H9 (cell line): ENCODE measurements at regions not wholly inside any gene's neighbourhood (a gene's known extent, or its start where the extent isn't known, plus 50 kb on each side); places are given as distances from the start of the nearest gene placed in this dataset.

Experiments
- DNase-seq: peaks from one replicate; pipeline ENCODE4 v3.0.0-alpha.2; 2017
- H2AFZ ChIP-seq: one replicate; pipeline ENCODE4 v1.6.1; 2013; ENCODE audit warnings: mild to moderate bottlenecking, low read length, control low read depth, moderate library complexity
- H2AK5ac ChIP-seq: 2 replicates; pipeline ENCODE4 v1.6.1; 2013; ENCODE audit warnings: low read length, control low read depth, mixed read lengths; ENCODE audit not compliant: insufficient read length
- H2BK120ac ChIP-seq: one replicate; pipeline ENCODE4 v1.6.1; 2013; ENCODE audit warnings: low read depth, mild to moderate bottlenecking, low read length, control low read depth, inconsistent platforms; ENCODE audit not compliant: poor library complexity, severe bottlenecking
- H2BK12ac ChIP-seq: 2 replicates; pipeline ENCODE4 v1.6.1; 2013; ENCODE audit warnings: low read length, control low read depth, mixed read lengths, low read depth; ENCODE audit not compliant: insufficient read length
- H2BK15ac ChIP-seq: 2 replicates; pipeline ENCODE4 v1.6.1; 2013; ENCODE audit warnings: low read depth, low read length, control low read depth
- H2BK20ac ChIP-seq: one replicate; pipeline ENCODE4 v1.6.1; 2013; ENCODE audit warnings: low read depth, mild to moderate bottlenecking, low read length, control low read depth, inconsistent platforms; ENCODE audit not compliant: poor library complexity, severe bottlenecking
- H2BK5ac ChIP-seq: 2 replicates; pipeline ENCODE4 v1.6.1; 2013; ENCODE audit warnings: low read length, control low read depth, mixed read lengths; ENCODE audit not compliant: insufficient read length
- H3K14ac ChIP-seq: 2 replicates; pipeline ENCODE4 v1.6.1; 2013; ENCODE audit warnings: low read length, control low read depth; ENCODE audit not compliant: insufficient read depth
- H3K18ac ChIP-seq: 2 replicates; pipeline ENCODE4 v1.6.1; 2013; ENCODE audit warnings: low read depth, mild to moderate bottlenecking, mixed read lengths, low read length, control low read depth; ENCODE audit not compliant: insufficient read length
- H3K23ac ChIP-seq: 2 replicates; pipeline ENCODE4 v1.6.1; 2013; ENCODE audit warnings: low read length, control low read depth, mixed read lengths, low read depth; ENCODE audit not compliant: insufficient read length
- H3K23me2 ChIP-seq: 2 replicates; pipeline ENCODE4 v1.6.1; 2013; ENCODE audit warnings: low read depth, mild to moderate bottlenecking, mixed read lengths, low read length, control low read depth; ENCODE audit not compliant: insufficient read length, poor library complexity, severe bottlenecking
- H3K27ac ChIP-seq: 2 replicates; pipeline ENCODE4 v1.5.1; 2013; ENCODE audit warnings: low read length, control low read depth, mixed read lengths, low read depth; ENCODE audit not compliant: insufficient read length
- H3K27me3 ChIP-seq: 2 replicates; pipeline ENCODE4 v1.6.1; 2013; ENCODE audit warnings: low read length, control low read depth, inconsistent platforms; ENCODE audit not compliant: insufficient read depth
- H3K4ac ChIP-seq: 2 replicates; pipeline ENCODE4 v1.6.1; 2013; ENCODE audit warnings: low read depth, mild to moderate bottlenecking, control low read depth, inconsistent platforms, low read length, moderate library complexity
- H3K4me1 ChIP-seq: 2 replicates; pipeline ENCODE4 v1.6.1; 2013; ENCODE audit warnings: low read length, control low read depth, inconsistent platforms; ENCODE audit not compliant: insufficient read depth
- H3K4me2 ChIP-seq: 2 replicates; pipeline ENCODE4 v1.6.1; 2013; ENCODE audit warnings: low read length, control low read depth, mixed read lengths; ENCODE audit not compliant: insufficient read length, insufficient read depth
- H3K56ac ChIP-seq: 2 replicates; pipeline ENCODE4 v1.6.1; 2013; ENCODE audit warnings: low read depth, mild to moderate bottlenecking, mixed read lengths, low read length, control low read depth; ENCODE audit not compliant: insufficient read length
- H3K79me1 ChIP-seq: 2 replicates; pipeline ENCODE4 v1.6.1; 2013; ENCODE audit warnings: low read depth, mild to moderate bottlenecking, moderate library complexity, low read length, control low read depth, inconsistent platforms; ENCODE audit not compliant: insufficient read depth, poor library complexity, severe bottlenecking
- H3K79me2 ChIP-seq: 2 replicates; pipeline ENCODE4 v1.6.1; 2013; ENCODE audit warnings: low read length, control low read depth, inconsistent platforms; ENCODE audit not compliant: insufficient read depth
- H3K9ac ChIP-seq: 2 replicates; pipeline ENCODE4 v1.6.1; 2013; ENCODE audit warnings: low read length, control low read depth, mixed read lengths; ENCODE audit not compliant: insufficient read length; ENCODE audit errors: extremely low read depth
- H3K9me3 ChIP-seq: one replicate; pipeline ENCODE4 v1.6.1; 2013; ENCODE audit warnings: low read depth, low read length, inconsistent platforms; ENCODE audit not compliant: control insufficient read depth
- H3T11ph ChIP-seq: one replicate; pipeline ENCODE4 v1.6.1; 2013; ENCODE audit warnings: mild to moderate bottlenecking, low read length, control low read depth, inconsistent platforms
- H4K20me1 ChIP-seq: one replicate; pipeline ENCODE4 v1.6.1; 2013; ENCODE audit not compliant: control insufficient read depth, insufficient read length, insufficient read depth
- H4K5ac ChIP-seq: 2 replicates; pipeline ENCODE4 v1.6.1; 2013; ENCODE audit warnings: low read depth, mild to moderate bottlenecking, mixed read lengths, low read length, control low read depth; ENCODE audit not compliant: insufficient read length
- H4K8ac ChIP-seq: replicated peaks from 2 replicates; pipeline ENCODE4 v1.6.1; 2013; ENCODE audit warnings: low read length, control low read depth, mixed read lengths, low read depth; ENCODE audit not compliant: insufficient read length
- H4K91ac ChIP-seq: 2 replicates; pipeline ENCODE4 v1.6.1; 2013; ENCODE audit warnings: low read depth, mild to moderate bottlenecking, moderate library complexity, mixed read lengths, low read length, control low read depth; ENCODE audit not compliant: insufficient read length
- H3K27ac Mint-ChIP-seq, 3 experiments: 2 replicates in 2 of 3; 3 replicates in 1 of 3; pipeline ENCODE4 v1.8.0; 2020 to 2021; ENCODE audit warnings: mixed read lengths in 3 of 3, mild to moderate bottlenecking in 1 of 3, moderate library complexity in 1 of 3
- H3K27me3 Mint-ChIP-seq: 2 replicates; pipeline ENCODE4 v1.8.0; 2021; ENCODE audit warnings: low read depth, mild to moderate bottlenecking, moderate library complexity, mixed read lengths
- H3K36me3 Mint-ChIP-seq, 3 experiments: 2 replicates in 2 of 3; 3 replicates in 1 of 3; pipeline ENCODE4 v1.8.0; 2020 to 2021; ENCODE audit warnings: low read depth in 3 of 3, mixed read lengths in 3 of 3; ENCODE audit not compliant: insufficient read depth in 1 of 3
- H3K4me1 Mint-ChIP-seq, 2 experiments: 2 replicates each; pipeline ENCODE4 v1.8.0; 2020; ENCODE audit warnings: mixed read lengths in 2 of 2
- H3K4me3 Mint-ChIP-seq, 2 experiments: 2 replicates in 1 of 2; 3 replicates in 1 of 2; pipeline ENCODE4 v1.8.0; 2020 to 2021; ENCODE audit warnings: mild to moderate bottlenecking in 2 of 2, mixed read lengths in 2 of 2, moderate library complexity in 1 of 2
- H3K9me3 Mint-ChIP-seq, 2 experiments: 2 replicates in 1 of 2; 3 replicates in 1 of 2; pipeline ENCODE4 v1.8.0; 2020; ENCODE audit warnings: mild to moderate bottlenecking in 2 of 2, mixed read lengths in 2 of 2, moderate library complexity in 1 of 2
- WGBS: extraction: QIAGEN DNeasy Blood & Tissue Kit; methylation state at CpG from one replicate; pipeline ENCODE4 v1.1.7; 2013; ENCODE audit warnings: missing lambda C conversion rate, low lambda C conversion rate, mixed read lengths; ENCODE audit not compliant: insufficient read length; ENCODE audit errors: extremely low coverage; 5-methylcytosine and 5-hydroxymethylcytosine counted together
- TF ChIP-seq, protein P1 (sequence below): fragments of 200-600 bp; sonication (generic); conservative IDR thresholded peaks from 3 replicates; pipeline ENCODE4 v1.8.0; 2021; ENCODE audit warnings: antibody characterized with exemption, mild to moderate bottlenecking

DNA sequence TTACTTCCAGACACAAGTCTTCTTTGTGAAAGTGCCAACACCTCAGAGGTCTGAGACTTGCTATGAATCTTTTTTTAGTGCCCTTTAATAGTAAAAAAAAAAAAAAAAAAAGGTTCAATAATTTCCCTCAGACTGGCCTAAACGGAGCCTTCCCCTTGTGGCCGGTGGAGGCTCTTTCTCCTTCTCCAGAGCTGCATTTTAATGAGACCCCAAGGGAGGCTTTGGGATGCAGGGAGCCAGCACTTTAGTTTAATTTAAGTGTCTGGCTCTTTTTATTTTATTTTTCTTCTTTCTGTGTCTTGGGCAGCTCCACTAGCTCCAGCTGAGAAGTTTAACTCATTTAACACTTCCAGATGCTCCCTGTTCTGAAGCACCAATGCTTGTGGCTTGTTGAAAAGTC lies 67.8 kb upstream of the MAPK4 start:
- H2AK5ac ChIP-seq: no peak overlapping the region
- TF ChIP-seq, protein P1, sequence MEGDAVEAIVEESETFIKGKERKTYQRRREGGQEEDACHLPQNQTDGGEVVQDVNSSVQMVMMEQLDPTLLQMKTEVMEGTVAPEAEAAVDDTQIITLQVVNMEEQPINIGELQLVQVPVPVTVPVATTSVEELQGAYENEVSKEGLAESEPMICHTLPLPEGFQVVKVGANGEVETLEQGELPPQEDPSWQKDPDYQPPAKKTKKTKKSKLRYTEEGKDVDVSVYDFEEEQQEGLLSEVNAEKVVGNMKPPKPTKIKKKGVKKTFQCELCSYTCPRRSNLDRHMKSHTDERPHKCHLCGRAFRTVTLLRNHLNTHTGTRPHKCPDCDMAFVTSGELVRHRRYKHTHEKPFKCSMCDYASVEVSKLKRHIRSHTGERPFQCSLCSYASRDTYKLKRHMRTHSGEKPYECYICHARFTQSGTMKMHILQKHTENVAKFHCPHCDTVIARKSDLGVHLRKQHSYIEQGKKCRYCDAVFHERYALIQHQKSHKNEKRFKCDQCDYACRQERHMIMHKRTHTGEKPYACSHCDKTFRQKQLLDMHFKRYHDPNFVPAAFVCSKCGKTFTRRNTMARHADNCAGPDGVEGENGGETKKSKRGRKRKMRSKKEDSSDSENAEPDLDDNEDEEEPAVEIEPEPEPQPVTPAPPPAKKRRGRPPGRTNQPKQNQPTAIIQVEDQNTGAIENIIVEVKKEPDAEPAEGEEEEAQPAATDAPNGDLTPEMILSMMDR: peak; percentile 42; the same call in 2 of the 3 replicates
- DNase-seq: no peak
- H2BK15ac ChIP-seq: no peak overlapping the region
- H4K8ac ChIP-seq: no peak overlapping the region
- H2BK120ac ChIP-seq: no peak overlapping the region
- H3K56ac ChIP-seq: no peak overlapping the region
- H3K79me2 ChIP-seq: no peaks in the 10 kb centered on the region
- no peak overlapping the region for H4K91ac ChIP-seq
- no peak overlapping the region for H4K5ac ChIP-seq
- no peaks in the 10 kb centered on the region; a peak in 1 of 4 replicates for H3K4me1 Mint-ChIP-seq
- H3K9me3 ChIP-seq: no peaks in the 10 kb centered on the region
- no peak overlapping the region for H3K14ac ChIP-seq
- no peak overlapping the region for H2AFZ ChIP-seq
- WGBS: no CpG with 5 or more reads among the region's 2 CpGs
- no peak overlapping the region for H2BK5ac ChIP-seq
- H3K4me3 Mint-ChIP-seq: no peak overlapping the region
- no peaks in the 10 kb centered on the region for H3K27me3 ChIP-seq
- H3K79me1 ChIP-seq: no peaks in the 10 kb centered on the region
- H3T11ph ChIP-seq: no peak overlapping the region
- H2BK20ac ChIP-seq: no peak overlapping the region
- peaks cover 0 to 17% (median 3%) of the 10 kb centered on the region in 3 experiments; a peak in 3 of 7 replicates for H3K36me3 Mint-ChIP-seq
- H3K27ac ChIP-seq: no peak overlapping the region
- no peak overlapping the region for H3K27ac Mint-ChIP-seq
- H3K9ac ChIP-seq: no peak overlapping the region
- H3K9me3 Mint-ChIP-seq: peaks cover 19 to 20% of the 10 kb centered on the region in 2 experiments
- H3K18ac ChIP-seq: no peak overlapping the region
- no peak overlapping the region for H3K4me2 ChIP-seq
- no peaks in the 10 kb centered on the region for H3K23me2 ChIP-seq
- H3K4ac ChIP-seq: no peak overlapping the region
- H2BK12ac ChIP-seq: no peak overlapping the region
- no peak overlapping the region for H3K23ac ChIP-seq
- H3K4me1 ChIP-seq: no peaks in the 10 kb centered on the region
- H3K27me3 Mint-ChIP-seq: no peaks in the 10 kb centered on the region; the same call in 1 of the 2 replicates
- no peaks in the 10 kb centered on the region for H4K20me1 ChIP-seq
